ENCODE measurements at regions not wholly inside any gene's neighbourhood (a gene's known extent, or its start where the extent isn't known, plus 50 kb on each side); places are given as distances from the start of the nearest gene placed in this dataset.
"Not testable (repeated sequence)": the region's sequence is repeated elsewhere in the genome, so short reads cannot be mapped to it uniquely, and the experiment has no call there.

- no peak for DNase-seq
Observed at GRCh38 chrX:39245024-39245423, 443.8 kb downstream of the MID1IP1 start.

- DNase-seq: no peak
Observed at GRCh38 chrX:39247536-39247935, 446.3 kb downstream of the MID1IP1 start.

- no peak for DNase-seq
Observed at GRCh38 chrX:39248330-39248729, 447.1 kb downstream of the MID1IP1 start.

- DNase-seq: no peak
Observed at GRCh38 chrX:39249999-39250398, 448.7 kb downstream of the MID1IP1 start.

- no peak for DNase-seq
Observed at GRCh38 chrX:39251995-39252394, 450.7 kb downstream of the MID1IP1 start.

GRCh38 chrX:39253551-39253950 is 452.3 kb downstream of the MID1IP1 start:
- no peak for DNase-seq

- DNase-seq: no peak
Observed at GRCh38 chrX:39258331-39258730, 457.1 kb downstream of the MID1IP1 start.

GRCh38 chrX:39260965-39261364 is 459.7 kb downstream of the MID1IP1 start:
- DNase-seq: no peak

- DNase-seq: no peak
Observed at GRCh38 chrX:39261446-39262147, 460.3 kb downstream of the MID1IP1 start.

- no peak for DNase-seq
Observed at GRCh38 chrX:39262641-39263040, 461.4 kb downstream of the MID1IP1 start.

GRCh38 chrX:39264023-39264422 is 462.8 kb downstream of the MID1IP1 start:
- no peak for DNase-seq

GRCh38 chrX:39267176-39267575 is 465.9 kb downstream of the MID1IP1 start:
- DNase-seq: no peak

- DNase-seq: no peak
Observed at GRCh38 chrX:39268207-39268606, 466.9 kb downstream of the MID1IP1 start.

GRCh38 chrX:39275500-39276068 is 474.3 kb downstream of the MID1IP1 start:
- DNase-seq: no peak

GRCh38 chrX:39277685-39278390 is 476.6 kb downstream of the MID1IP1 start:
- DNase-seq: not testable (repeated sequence)

GRCh38 chrX:39283239-39283638 is 482.0 kb downstream of the MID1IP1 start:
- DNase-seq: no peak

- peak in 1 of 2 experiments; percentile 10 for DNase-seq
Observed at GRCh38 chrX:39288592-39288991, 487.3 kb downstream of the MID1IP1 start.

GRCh38 chrX:39289827-39290226 is 488.6 kb downstream of the MID1IP1 start:
- no peak for DNase-seq

- DNase-seq: no peak
Observed at GRCh38 chrX:39293203-39293602, 491.9 kb downstream of the MID1IP1 start.

- DNase-seq: no peak
Observed at GRCh38 chrX:39296472-39296871, 495.2 kb downstream of the MID1IP1 start.

GRCh38 chrX:39298821-39299220 is 497.6 kb downstream of the MID1IP1 start:
- peak in 1 of 2 experiments; percentile 10 for DNase-seq

- no peak for DNase-seq
Observed at GRCh38 chrX:39299615-39300014, 498.4 kb downstream of the MID1IP1 start.

GRCh38 chrX:39301036-39301435 is 499.8 kb downstream of the MID1IP1 start:
- DNase-seq: no peak

- no peak for DNase-seq
Observed at GRCh38 chrX:39302838-39303237, 501.6 kb downstream of the MID1IP1 start.

Measured in activated T-cell treated with anti-CD3 and anti-CD28 coated beads, Interleukin-2, amount 50 U/mL, for 48 hours (primary cell).